SK-N-MC (cell line): ENCODE measurements at regions not wholly inside any gene's neighbourhood (a gene's known extent, or its start where the extent isn't known, plus 50 kb on each side); places are given as distances from the start of the nearest gene placed in this dataset.

Experiments used
- DNase-seq: peaks from one replicate; pipeline ENCODE4 v3.0.0-alpha.2; 2011; ENCODE audit warnings: low read depth, low spot score
- H3K27ac ChIP-seq: fragments of 200-600 bp; sonication (generic); 2 replicates; pipeline ENCODE4 v1.5.1; 2016; ENCODE audit warnings: mixed run types
- H3K36me3 ChIP-seq: fragments of 200-600 bp; sonication (generic); 2 replicates; pipeline ENCODE4 v1.6.1; 2017; ENCODE audit warnings: antibody characterized with exemption, low read length, mixed read lengths; ENCODE audit not compliant: insufficient read depth
- H3K4me3 ChIP-seq: fragments of 200-600 bp; sonication (generic); 2 replicates; pipeline ENCODE4 v1.5.1; 2016
- H3K9ac ChIP-seq: fragments of 200-600 bp; sonication (generic); 2 replicates; pipeline ENCODE4 v1.8.0; 2017; ENCODE audit warnings: mixed run types, mixed read lengths; ENCODE audit not compliant: insufficient read length
- H3K9me3 ChIP-seq: fragments of 200-600 bp; sonication (generic); 2 replicates; pipeline ENCODE4 v1.6.1; 2017; ENCODE audit warnings: low read depth, mild to moderate bottlenecking, antibody characterized with exemption, low read length, moderate library complexity, mixed read lengths
- EZH2 ChIP-seq: fragments of 200-600 bp; sonication (generic); IDR thresholded peaks from one replicate; pipeline ENCODE4 v1.6.1; 2017; ENCODE audit warnings: antibody characterized with exemption
- FOXP2 ChIP-seq: optimal IDR thresholded peaks from 2 replicates; pipeline ENCODE3; 2011; ENCODE audit warnings: mild to moderate bottlenecking, moderate library complexity; ENCODE audit not compliant: insufficient read depth; ENCODE audit errors: extremely low read length, control extremely low read depth
- POLR2AphosphoS5 ChIP-seq: IDR thresholded peaks from 2 replicates; pipeline ENCODE4 v1.6.1; 2012; ENCODE audit warnings: mild to moderate bottlenecking, low read depth, low read length, borderline replicate concordance

- Histone ChIP-seq H3K36me3 (no peaks in the 10 kb centered on the region), H3K27ac (no peak overlapping the region), H3K9me3 (no peaks in the 10 kb centered on the region), H3K9ac (no peak overlapping the region), H3K4me3 (no peak overlapping the region)
- no peak for DNase-seq
- TF ChIP-seq FOXP2 (no peak), EZH2 (no peak), POLR2AphosphoS5 (no peak)
Observed at GRCh38 chr10:128473911-128474310, 347.7 kb upstream of the MKI67 start.

- TF ChIP-seq FOXP2 = no peak
- no peak for TF ChIP-seq EZH2
- no peak for TF ChIP-seq POLR2AphosphoS5
- H3K9ac ChIP-seq = no peak overlapping the region
- H3K4me3 ChIP-seq = no peak overlapping the region
- DNase-seq = no peak
- no peaks in the 10 kb centered on the region for H3K9me3 ChIP-seq
- H3K27ac ChIP-seq = no peak overlapping the region
- H3K36me3 ChIP-seq = no peaks in the 10 kb centered on the region
Observed at GRCh38 chr10:128474571-128474970, 348.3 kb upstream of the MKI67 start.

GRCh38 chr10:128475686-128476367 is 349.6 kb upstream of the MKI67 start:
- H3K9me3 ChIP-seq = no peaks in the 10 kb centered on the region
- H3K36me3 ChIP-seq = no peaks in the 10 kb centered on the region
- peak overlapping the region; percentile 51 for H3K4me3 ChIP-seq
- TF ChIP-seq POLR2AphosphoS5 (no peak), EZH2 (no peak), FOXP2 (no peak)
- no peak for DNase-seq
- H3K27ac ChIP-seq = no peak overlapping the region
- H3K9ac ChIP-seq = no peak overlapping the region

GRCh38 chr10:128476368-128476725 is 350.1 kb upstream of the MKI67 start:
- no peak for TF ChIP-seq POLR2AphosphoS5
- TF ChIP-seq EZH2 = no peak
- no peak for TF ChIP-seq FOXP2
- Histone ChIP-seq H3K9me3 (no peaks in the 10 kb centered on the region), H3K27ac (no peak overlapping the region), H3K36me3 (no peaks in the 10 kb centered on the region), H3K9ac (no peak overlapping the region), H3K4me3 (peak overlapping the region; percentile 51)
- peak; percentile 48 for DNase-seq

- no peak for TF ChIP-seq FOXP2
- TF ChIP-seq EZH2 = no peak
- TF ChIP-seq POLR2AphosphoS5 = no peak
- Histone ChIP-seq H3K4me3 (no peak overlapping the region), H3K36me3 (no peaks in the 10 kb centered on the region), H3K9me3 (no peaks in the 10 kb centered on the region), H3K27ac (no peak overlapping the region), H3K9ac (no peak overlapping the region)
- no peak for DNase-seq
Observed at GRCh38 chr10:128476845-128477244, 350.6 kb upstream of the MKI67 start.

- Histone ChIP-seq H3K9ac (no peak overlapping the region), H3K4me3 (no peak overlapping the region), H3K27ac (no peak overlapping the region), H3K9me3 (no peaks in the 10 kb centered on the region), H3K36me3 (no peaks in the 10 kb centered on the region)
- DNase-seq = no peak
- no peak for TF ChIP-seq POLR2AphosphoS5
- TF ChIP-seq EZH2 = no peak
- no peak for TF ChIP-seq FOXP2
Observed at GRCh38 chr10:128480601-128481000, 354.4 kb upstream of the MKI67 start.

GRCh38 chr10:128481152-128481840 is 355.1 kb upstream of the MKI67 start:
- H3K27ac ChIP-seq = no peak overlapping the region
- no peak overlapping the region for H3K9ac ChIP-seq
- H3K9me3 ChIP-seq = no peaks in the 10 kb centered on the region
- TF ChIP-seq FOXP2 = no peak
- TF ChIP-seq EZH2 = no peak
- no peak for TF ChIP-seq POLR2AphosphoS5
- H3K36me3 ChIP-seq = no peaks in the 10 kb centered on the region
- no peak for DNase-seq
- no peak overlapping the region for H3K4me3 ChIP-seq

- Histone ChIP-seq H3K9ac (no peak overlapping the region), H3K9me3 (no peaks in the 10 kb centered on the region), H3K4me3 (no peak overlapping the region), H3K27ac (no peak overlapping the region), H3K36me3 (no peaks in the 10 kb centered on the region)
- TF ChIP-seq POLR2AphosphoS5 (no peak), FOXP2 (no peak), EZH2 (no peak)
- DNase-seq = no peak
Observed at GRCh38 chr10:128482052-128482451, 355.8 kb upstream of the MKI67 start.
